HEK293T (cell line): ENCODE measurements at regions not wholly inside any gene's neighbourhood (a gene's known extent, or its start where the extent isn't known, plus 50 kb on each side); places are given as distances from the start of the nearest gene placed in this dataset.
"Not testable (repeated sequence)": the region's sequence is repeated elsewhere in the genome, so short reads cannot be mapped to it uniquely, and the experiment has no call there.

Experiments used
- CTCF ChIA-PET: fragments of 350-600 bp; formaldehyde crosslinking; extraction: SDS; loops from one replicate; lab custom pipeline; 2021; ENCODE audit warnings: antibody characterized with exemption, inconsistent platforms; lab: Yijun Ruan, JAX
- POLR2A ChIA-PET: fragments of 350-600 bp; formaldehyde crosslinking; extraction: SDS; loops from one replicate; lab custom pipeline; 2020; ENCODE audit warnings: antibody characterized with exemption, inconsistent platforms; lab: Yijun Ruan, JAX
- DNase-seq: peaks from one replicate; pipeline ENCODE4 v3.0.0; 2012; ENCODE audit warnings: mixed read lengths; ENCODE audit errors: extremely low spot score
- ARNT ChIP-seq: fragments of 450-650 bp; IDR thresholded peaks from 2 replicates; pipeline ENCODE4 v1.6.1; 2017; ENCODE audit warnings: mild to moderate bottlenecking
- BHLHE40 ChIP-seq: fragments of 450-650 bp; IDR thresholded peaks from 2 replicates; pipeline ENCODE4 v1.6.1; 2016; ENCODE audit warnings: mild to moderate bottlenecking, moderate library complexity, borderline replicate concordance
- CTBP1 ChIP-seq: fragments of 450-650 bp; IDR thresholded peaks from 2 replicates; pipeline ENCODE4 v1.6.1; 2016; ENCODE audit warnings: borderline replicate concordance
- ELF4 ChIP-seq: fragments of 450-650 bp; IDR thresholded peaks from 2 replicates; pipeline ENCODE4 v1.6.1; 2017; ENCODE audit warnings: antibody characterized with exemption
- FOXA1 ChIP-seq: fragments of 450-650 bp; IDR thresholded peaks from 2 replicates; pipeline ENCODE4 v1.6.1; 2016; ENCODE audit warnings: mild to moderate bottlenecking
- FOXK2 ChIP-seq: fragments of 450-650 bp; IDR thresholded peaks from 2 replicates; pipeline ENCODE4 v1.6.1; 2016; ENCODE audit warnings: mild to moderate bottlenecking
- FOXM1 ChIP-seq: fragments of 450-650 bp; IDR thresholded peaks from 2 replicates; pipeline ENCODE4 v1.6.1; 2017; ENCODE audit warnings: mild to moderate bottlenecking, borderline replicate concordance
- HDGF ChIP-seq: fragments of 450-650 bp; IDR thresholded peaks from 2 replicates; pipeline ENCODE4 v1.6.1; 2017; ENCODE audit warnings: antibody characterized with exemption, borderline replicate concordance
- L3MBTL2 ChIP-seq: fragments of 450-650 bp; conservative IDR thresholded peaks from 2 replicates; pipeline ENCODE4 v1.6.1; 2016; ENCODE audit warnings: mild to moderate bottlenecking
- LEF1 ChIP-seq: fragments of 450-650 bp; IDR thresholded peaks from 2 replicates; pipeline ENCODE4 v1.6.1; 2017; ENCODE audit warnings: mild to moderate bottlenecking, borderline replicate concordance
- NFRKB ChIP-seq: fragments of 450-650 bp; IDR thresholded peaks from 2 replicates; pipeline ENCODE4 v1.6.1; 2016; ENCODE audit warnings: mild to moderate bottlenecking, moderate library complexity
- PKNOX1 ChIP-seq: fragments of 450-650 bp; IDR thresholded peaks from 2 replicates; pipeline ENCODE4 v1.6.1; 2016
- SP1 ChIP-seq: fragments of 450-650 bp; IDR thresholded peaks from 2 replicates; pipeline ENCODE4 v1.6.1; 2017
- SUZ12 ChIP-seq: fragments of 450-650 bp; IDR thresholded peaks from 2 replicates; pipeline ENCODE4 v1.6.1; 2016; ENCODE audit warnings: mild to moderate bottlenecking
- TARDBP ChIP-seq: fragments of 450-650 bp; IDR thresholded peaks from 2 replicates; pipeline ENCODE4 v1.6.1; 2016
- ZNF384 ChIP-seq: fragments of 450-650 bp; IDR thresholded peaks from 2 replicates; pipeline ENCODE4 v1.6.1; 2016

GRCh38 chr3:163556813-163557523 lies 1521.3 kb downstream of the SI start:
- DNase-seq, result no peak
- CTCF ChIA-PET, result no interaction called here
- TF ChIP-seq FOXA1 (no peak), PKNOX1 (no peak), FOXK2 (no peak), FOXM1 (no peak), ELF4 (no peak), NFRKB (no peak), HDGF (no peak)
- POLR2A ChIA-PET, result no interaction called here

- TF ChIP-seq ARNT (no peak), CTBP1 (no peak), L3MBTL2 (no peak), LEF1 (no peak)
- ChIA-PET CTCF (no interaction called here), POLR2A (no interaction called here)
- no peak for DNase-seq
Observed at GRCh38 chr3:163555918-163556317, 1522.4 kb downstream of the SI start.

GRCh38 chr3:163552659-163552966 lies 1525.7 kb downstream of the SI start:
- no peak for DNase-seq
- TF ChIP-seq ARNT, result no peak
- no peak for TF ChIP-seq ELF4
- TF ChIP-seq LEF1, result no peak
- TF ChIP-seq SUZ12, result no peak
- TF ChIP-seq SP1, result no peak
- no peak for TF ChIP-seq FOXK2
- no peak for TF ChIP-seq PKNOX1
- no peak for TF ChIP-seq TARDBP
- ChIA-PET POLR2A (no interaction called here), CTCF (no interaction called here)

- CTCF ChIA-PET, result not testable (repeated sequence)
Observed at GRCh38 chr3:163551915-163552658, 1526.2 kb downstream of the SI start.

GRCh38 chr3:163548015-163548414 lies 1530.3 kb downstream of the SI start:
- ChIA-PET POLR2A (no interaction called here), CTCF (no interaction called here)
- no peak for TF ChIP-seq L3MBTL2
- no peak for TF ChIP-seq PKNOX1
- TF ChIP-seq FOXK2, result no peak
- no peak for TF ChIP-seq TARDBP
- TF ChIP-seq ARNT, result no peak
- no peak for TF ChIP-seq NFRKB
- TF ChIP-seq BHLHE40, result no peak
- no peak for TF ChIP-seq HDGF
- no peak for TF ChIP-seq ELF4
- no peak for TF ChIP-seq FOXA1
- no peak for TF ChIP-seq FOXM1
- TF ChIP-seq SUZ12, result no peak
- no peak for TF ChIP-seq ZNF384
- TF ChIP-seq CTBP1, result no peak
- no peak for TF ChIP-seq LEF1
- TF ChIP-seq SP1, result no peak
- no peak for DNase-seq

More at GRCh38 chr3:163551915-163552658, 1526.2 kb downstream of the SI start:
- DNase-seq, POLR2A ChIA-PET: not testable (repeated sequence)

- DNase-seq, result no peak
- TF ChIP-seq CTBP1 (no peak), ZNF384 (no peak), SP1 (no peak), NFRKB (no peak), SUZ12 (no peak), ELF4 (no peak), LEF1 (no peak), L3MBTL2 (no peak), PKNOX1 (no peak), TARDBP (no peak), ARNT (no peak), FOXM1 (no peak), HDGF (no peak), FOXK2 (no peak)
- ChIA-PET CTCF (no interaction called here), POLR2A (no interaction called here)
Observed at GRCh38 chr3:163547014-163547685, 1531.1 kb downstream of the SI start.
